IMR-90 (cell line): ENCODE measurements at regions not wholly inside any gene's neighbourhood (a gene's known extent, or its start where the extent isn't known, plus 50 kb on each side); places are given as distances from the start of the nearest gene placed in this dataset.

ENCODE experiments used
- ATAC-seq: fragments of 200-7000 bp; cut with Tn5 transposase; 2 replicates; pipeline ENCODE4 v1.9.1; 2020; ENCODE audit warnings: low read depth, mild to moderate bottlenecking, moderate library complexity
- BruUV-seq: library from RNA; stranded (reverse); fragments of 400-500 nt; replicated peaks from 2 replicates; lab custom pipeline; 2021; lab: Mats Ljungman, UMichigan
- CTCF ChIA-PET: fragments of 300-600 bp; formaldehyde crosslinking; extraction: SDS; loops from one replicate; lab custom pipeline; 2021; ENCODE audit warnings: antibody characterized with exemption; lab: Yijun Ruan, JAX
- POLR2A ChIA-PET: fragments of 300-600 bp; sonication (Branson Sonifier 250); formaldehyde crosslinking; loops from one replicate; lab custom pipeline; 2022; ENCODE audit warnings: antibody characterized with exemption; ENCODE audit not compliant: unreplicated experiment; lab: Charles Lee
- DNase-seq: peaks from one replicate; pipeline ENCODE4 v3.0.0; 2013
- H2AFZ ChIP-seq: replicated peaks from 2 replicates; pipeline ENCODE3; 2013; ENCODE audit warnings: low read length, mild to moderate bottlenecking; ENCODE audit not compliant: poor library complexity
- H2AK5ac ChIP-seq: 2 replicates; pipeline ENCODE4 v1.6.1; 2013; ENCODE audit warnings: low read depth, low read length, inconsistent platforms
- H2AK9ac ChIP-seq: replicated peaks from 2 replicates; pipeline ENCODE3; 2013; ENCODE audit warnings: mild to moderate bottlenecking, low read depth, low read length, moderate library complexity; ENCODE audit not compliant: poor library complexity
- H2BK120ac ChIP-seq: 2 replicates; pipeline ENCODE4 v1.6.1; 2013; ENCODE audit warnings: low read depth, low read length, inconsistent platforms
- H2BK15ac ChIP-seq: 3 replicates; pipeline ENCODE4 v1.6.1; 2013; ENCODE audit warnings: low read depth, low read length, inconsistent platforms
- H2BK20ac ChIP-seq: 2 replicates; pipeline ENCODE4 v1.6.1; 2013; ENCODE audit warnings: low read depth, mild to moderate bottlenecking, inconsistent platforms, low read length, moderate library complexity
- H2BK5ac ChIP-seq: 2 replicates; pipeline ENCODE4 v1.6.1; 2013; ENCODE audit warnings: mild to moderate bottlenecking, low read depth, low read length, inconsistent platforms; ENCODE audit not compliant: poor library complexity, severe bottlenecking
- H3K14ac ChIP-seq: replicated peaks from 2 replicates; pipeline ENCODE4 v1.6.1; 2013; ENCODE audit warnings: low read depth, low read length, inconsistent platforms
- H3K18ac ChIP-seq: 2 replicates; pipeline ENCODE4 v1.6.1; 2013; ENCODE audit warnings: low read depth, low read length, control low read depth
- H3K23ac ChIP-seq: 2 replicates; pipeline ENCODE4 v1.6.1; 2013; ENCODE audit warnings: low read depth, low read length, inconsistent platforms
- H3K27ac ChIP-seq: 2 replicates; pipeline ENCODE4 v1.5.1; 2013; ENCODE audit warnings: mild to moderate bottlenecking, control low read depth, low read length; ENCODE audit not compliant: insufficient read depth
- H3K27me3 ChIP-seq: 2 replicates; pipeline ENCODE4 v1.6.1; 2013; ENCODE audit warnings: low read length; ENCODE audit not compliant: control insufficient read depth, insufficient read depth
- H3K36me3 ChIP-seq: 2 replicates; pipeline ENCODE4 v1.6.1; 2013; ENCODE audit warnings: low read length, mixed read lengths; ENCODE audit not compliant: control insufficient read depth, insufficient read depth
- H3K4ac ChIP-seq: 2 replicates; pipeline ENCODE4 v1.6.1; 2013; ENCODE audit warnings: low read depth, low read length, inconsistent platforms
- H3K4me1 ChIP-seq: 2 replicates; pipeline ENCODE4 v1.6.1; 2013; ENCODE audit warnings: low read length, mixed read lengths; ENCODE audit not compliant: control insufficient read depth, insufficient read depth
- H3K4me2 ChIP-seq: 2 replicates; pipeline ENCODE4 v1.6.1; 2013; ENCODE audit warnings: low read depth, mild to moderate bottlenecking, control low read depth, low read length, moderate library complexity
- H3K4me3 ChIP-seq: 2 replicates; pipeline ENCODE4 v1.5.1; 2013; ENCODE audit warnings: low read depth, mild to moderate bottlenecking, control low read depth, low read length, moderate library complexity; ENCODE audit not compliant: insufficient read depth
- H3K56ac ChIP-seq: 2 replicates; pipeline ENCODE4 v1.6.1; 2013; ENCODE audit warnings: low read length, inconsistent platforms; ENCODE audit not compliant: insufficient read depth; ENCODE audit errors: extremely low read depth
- H3K79me1 ChIP-seq, 2 experiments: 2 replicates each; pipeline ENCODE4 v1.6.1; 2013; ENCODE audit warnings: low read length in 2 of 2, inconsistent platforms in 1 of 2, low read depth in 1 of 2
- H3K9ac ChIP-seq: 2 replicates; pipeline ENCODE4 v1.6.1; 2013; ENCODE audit warnings: low read depth, low read length, control low read depth
- H3K9me1 ChIP-seq: 2 replicates; pipeline ENCODE4 v1.6.1; 2013; ENCODE audit warnings: low read length, inconsistent platforms; ENCODE audit not compliant: insufficient read depth
- H3K9me3 ChIP-seq: 2 replicates; pipeline ENCODE4 v1.6.1; 2013; ENCODE audit warnings: low read length; ENCODE audit not compliant: control insufficient read depth, insufficient read depth
- H4K20me1 ChIP-seq: 2 replicates; pipeline ENCODE4 v1.6.1; 2013; ENCODE audit warnings: low read length, inconsistent platforms; ENCODE audit not compliant: insufficient read depth
- H4K5ac ChIP-seq: 2 replicates; pipeline ENCODE4 v1.6.1; 2013; ENCODE audit warnings: mild to moderate bottlenecking, low read depth, low read length, control low read depth
- H4K8ac ChIP-seq, 2 experiments: 2 replicates each; pipeline ENCODE4 v1.6.1; 2013; ENCODE audit warnings: low read depth in 2 of 2, low read length in 2 of 2, control low read depth in 1 of 2, inconsistent platforms in 1 of 2
- H4K91ac ChIP-seq: 2 replicates; pipeline ENCODE4 v1.6.1; 2013; ENCODE audit warnings: low read depth, low read length, inconsistent platforms; ENCODE audit not compliant: insufficient read depth
- BHLHE40 ChIP-seq: fragments of 150-350 bp; IDR thresholded peaks from 2 replicates; pipeline ENCODE4 v1.6.1; 2016; ENCODE audit warnings: mild to moderate bottlenecking, low read depth, low read length
- CEBPB ChIP-seq: IDR thresholded peaks from 2 replicates; pipeline ENCODE4 v1.6.1; 2012; ENCODE audit warnings: low read depth, low read length, improper control_type of control experiment
- CHD1 ChIP-seq: IDR thresholded peaks from 2 replicates; pipeline ENCODE4 v1.6.1; 2012; ENCODE audit warnings: low read depth, low read length, improper control_type of control experiment
- MAZ ChIP-seq: IDR thresholded peaks from 2 replicates; pipeline ENCODE4 v1.6.1; 2012; ENCODE audit warnings: low read depth, mild to moderate bottlenecking, low read length, improper control_type of control experiment, moderate library complexity, borderline replicate concordance
- MXI1 ChIP-seq: IDR thresholded peaks from 2 replicates; pipeline ENCODE4 v1.6.1; 2012; ENCODE audit warnings: low read depth, mild to moderate bottlenecking, low read length, moderate library complexity, borderline replicate concordance
- NFE2L2 ChIP-seq: fragments of 150-350 bp; IDR thresholded peaks from 2 replicates; pipeline ENCODE4 v1.6.1; 2016; ENCODE audit warnings: low read depth, mild to moderate bottlenecking, low read length
- POLR2A ChIP-seq: IDR thresholded peaks from 2 replicates; pipeline ENCODE4 v1.6.1; 2012; ENCODE audit warnings: mild to moderate bottlenecking, low read depth, low read length
- SMC3 ChIP-seq: fragments of 150-350 bp; IDR thresholded peaks from 2 replicates; pipeline ENCODE4 v1.6.1; 2016; ENCODE audit warnings: low read depth, mild to moderate bottlenecking, antibody characterized with exemption, low read length, moderate library complexity
- WGBS, 2 experiments: methylation state at CpG; one replicate each; pipeline versions ENCODE4 v1.1.5 to v1.1.7; 2013; ENCODE audit warnings: missing lambda C conversion rate in 2 of 2; ENCODE audit not compliant: insufficient read length in 1 of 2; ENCODE audit errors: extremely low coverage in 2 of 2; 5-methylcytosine and 5-hydroxymethylcytosine counted together
- dilution Hi-C: fragments of 300-500 bp; cut with HindIII; formaldehyde crosslinking; loops from one replicate; pipeline ENCODE4 v1.14.3; 2018; ENCODE audit warnings: low sequenced_read_pairs; ENCODE audit not compliant: unreplicated experiment
- in situ Hi-C: fragments of 300-500 bp; cut with MboI; formaldehyde crosslinking; loops from 3 replicates; pipeline ENCODE4 v1.14.3; 2019; ENCODE audit warnings: low sequenced_read_pairs, inconsistent platforms, mixed read lengths
- intact Hi-C: fragments of 100-400 bp; cut with micrococcal nuclease; formaldehyde crosslinking; loops from 2 replicates; pipeline ENCODE4 v1.10.0; 2022
- TF ChIP-seq, protein P1 (sequence below): fragments of 150-350 bp; IDR thresholded peaks from 2 replicates; pipeline ENCODE4 v1.6.1; 2016; ENCODE audit warnings: low read depth, mild to moderate bottlenecking, low read length, moderate library complexity, borderline replicate concordance
- TF ChIP-seq, protein P2 (sequence below): conservative IDR thresholded peaks from 2 replicates; pipeline ENCODE4 v1.5.1; 2012; ENCODE audit warnings: mild to moderate bottlenecking, low read depth, low read length, improper control_type of control experiment
- TF ChIP-seq, protein P3 (sequence below): fragments of 150-350 bp; IDR thresholded peaks from 2 replicates; pipeline ENCODE4 v1.6.1; 2017; ENCODE audit warnings: mild to moderate bottlenecking, antibody characterized with exemption, low read length, low read depth

DNA sequence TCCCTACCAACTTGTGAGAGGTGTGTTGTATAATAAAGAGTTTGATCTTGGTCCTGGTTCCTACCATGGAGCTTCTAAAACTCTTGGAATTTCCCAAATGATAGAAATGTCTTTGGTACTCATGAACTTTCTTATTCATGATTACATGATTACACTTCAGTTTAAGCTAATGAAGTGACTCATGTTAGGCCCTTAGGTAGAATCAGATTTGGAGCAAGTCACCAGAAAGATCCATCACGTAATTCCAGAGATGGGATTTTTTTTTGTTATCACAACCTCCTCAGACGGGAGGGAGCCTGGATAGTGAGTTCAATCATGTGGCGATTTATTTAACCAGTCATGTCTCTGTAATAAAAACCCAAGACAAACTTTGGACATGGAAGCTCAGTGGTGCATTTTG is 1287.6 kb upstream of the ZEB2 start:
- Histone ChIP-seq H3K9ac (no peak overlapping the region), H3K27me3 (no peaks in the 10 kb centered on the region), H3K9me3 (no peaks in the 10 kb centered on the region), H3K79me1 (no peaks in the 10 kb centered on the region), H3K36me3 (no peaks in the 10 kb centered on the region), H2BK15ac (no peak overlapping the region), H4K8ac (no peak overlapping the region), H3K56ac (no peak overlapping the region), H3K18ac (no peak overlapping the region), H4K20me1 (no peaks in the 10 kb centered on the region), H2AFZ (no peak overlapping the region), H2BK120ac (no peak overlapping the region), H2BK5ac (no peak overlapping the region), H2AK5ac (no peak overlapping the region), H3K4ac (no peak overlapping the region), H4K91ac (no peak overlapping the region), H3K4me2 (no peak overlapping the region), H3K14ac (peak overlapping the region; percentile 40; the same call in 1 of the 2 replicates), H3K27ac (no peak overlapping the region), H3K4me3 (no peak overlapping the region), H2AK9ac (no peak overlapping the region), H3K9me1 (0 out of 2 replicates have a peak, but pooled peaks cover 3% of the 10 kb centered on the region), H4K5ac (no peak overlapping the region), H3K4me1 (no peaks in the 10 kb centered on the region), H3K23ac (no peak overlapping the region), H2BK20ac (no peak overlapping the region)
- no CpG with 5 or more reads among the region's 3 CpGs for WGBS, 2 experiments
- POLR2A ChIA-PET: no interaction called here
- intact Hi-C loops (no loop called here), in situ Hi-C loops (no loop called here), dilution Hi-C loops (no loop called here)
- CTCF ChIA-PET: no interaction called here
- BruUV-seq: no TSS peak
- TF ChIP-seq POLR2A (no peak), CEBPB (no peak), MXI1 (no peak), CHD1 (no peak), MAZ (no peak), NFE2L2 (no peak), BHLHE40 (no peak), SMC3 (no peak)
- TF ChIP-seq, protein P1, sequence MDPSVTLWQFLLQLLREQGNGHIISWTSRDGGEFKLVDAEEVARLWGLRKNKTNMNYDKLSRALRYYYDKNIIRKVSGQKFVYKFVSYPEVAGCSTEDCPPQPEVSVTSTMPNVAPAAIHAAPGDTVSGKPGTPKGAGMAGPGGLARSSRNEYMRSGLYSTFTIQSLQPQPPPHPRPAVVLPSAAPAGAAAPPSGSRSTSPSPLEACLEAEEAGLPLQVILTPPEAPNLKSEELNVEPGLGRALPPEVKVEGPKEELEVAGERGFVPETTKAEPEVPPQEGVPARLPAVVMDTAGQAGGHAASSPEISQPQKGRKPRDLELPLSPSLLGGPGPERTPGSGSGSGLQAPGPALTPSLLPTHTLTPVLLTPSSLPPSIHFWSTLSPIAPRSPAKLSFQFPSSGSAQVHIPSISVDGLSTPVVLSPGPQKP: no peak
- TF ChIP-seq, protein P2, sequence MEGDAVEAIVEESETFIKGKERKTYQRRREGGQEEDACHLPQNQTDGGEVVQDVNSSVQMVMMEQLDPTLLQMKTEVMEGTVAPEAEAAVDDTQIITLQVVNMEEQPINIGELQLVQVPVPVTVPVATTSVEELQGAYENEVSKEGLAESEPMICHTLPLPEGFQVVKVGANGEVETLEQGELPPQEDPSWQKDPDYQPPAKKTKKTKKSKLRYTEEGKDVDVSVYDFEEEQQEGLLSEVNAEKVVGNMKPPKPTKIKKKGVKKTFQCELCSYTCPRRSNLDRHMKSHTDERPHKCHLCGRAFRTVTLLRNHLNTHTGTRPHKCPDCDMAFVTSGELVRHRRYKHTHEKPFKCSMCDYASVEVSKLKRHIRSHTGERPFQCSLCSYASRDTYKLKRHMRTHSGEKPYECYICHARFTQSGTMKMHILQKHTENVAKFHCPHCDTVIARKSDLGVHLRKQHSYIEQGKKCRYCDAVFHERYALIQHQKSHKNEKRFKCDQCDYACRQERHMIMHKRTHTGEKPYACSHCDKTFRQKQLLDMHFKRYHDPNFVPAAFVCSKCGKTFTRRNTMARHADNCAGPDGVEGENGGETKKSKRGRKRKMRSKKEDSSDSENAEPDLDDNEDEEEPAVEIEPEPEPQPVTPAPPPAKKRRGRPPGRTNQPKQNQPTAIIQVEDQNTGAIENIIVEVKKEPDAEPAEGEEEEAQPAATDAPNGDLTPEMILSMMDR: no peak
- TF ChIP-seq, protein P3, sequence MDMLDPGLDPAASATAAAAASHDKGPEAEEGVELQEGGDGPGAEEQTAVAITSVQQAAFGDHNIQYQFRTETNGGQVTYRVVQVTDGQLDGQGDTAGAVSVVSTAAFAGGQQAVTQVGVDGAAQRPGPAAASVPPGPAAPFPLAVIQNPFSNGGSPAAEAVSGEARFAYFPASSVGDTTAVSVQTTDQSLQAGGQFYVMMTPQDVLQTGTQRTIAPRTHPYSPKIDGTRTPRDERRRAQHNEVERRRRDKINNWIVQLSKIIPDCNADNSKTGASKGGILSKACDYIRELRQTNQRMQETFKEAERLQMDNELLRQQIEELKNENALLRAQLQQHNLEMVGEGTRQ: no peak
- DNase-seq (no peak), ATAC-seq (no peak)
